ENCODE measurements at regions not wholly inside any gene's neighbourhood (a gene's known extent, or its start where the extent isn't known, plus 50 kb on each side); places are given as distances from the start of the nearest gene placed in this dataset.

DNA sequence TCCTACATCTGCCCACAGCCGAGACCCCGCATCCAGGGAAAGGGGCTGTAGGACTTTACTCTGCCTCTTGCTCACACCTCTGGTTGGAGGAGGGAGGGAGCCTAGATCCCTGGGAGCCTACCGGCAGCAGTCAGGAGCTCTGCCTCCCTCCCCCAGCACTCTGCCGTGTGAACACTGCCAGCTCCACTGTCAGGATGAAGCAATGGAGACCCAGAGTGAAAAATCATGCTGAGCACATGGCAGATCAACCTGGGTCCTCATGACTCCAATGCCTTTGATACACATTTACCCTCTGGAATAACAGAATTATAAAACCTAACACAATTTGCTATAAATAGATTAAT, 477.7 kb downstream of the TNS3 start:
- TF ChIP-seq, protein P1, sequence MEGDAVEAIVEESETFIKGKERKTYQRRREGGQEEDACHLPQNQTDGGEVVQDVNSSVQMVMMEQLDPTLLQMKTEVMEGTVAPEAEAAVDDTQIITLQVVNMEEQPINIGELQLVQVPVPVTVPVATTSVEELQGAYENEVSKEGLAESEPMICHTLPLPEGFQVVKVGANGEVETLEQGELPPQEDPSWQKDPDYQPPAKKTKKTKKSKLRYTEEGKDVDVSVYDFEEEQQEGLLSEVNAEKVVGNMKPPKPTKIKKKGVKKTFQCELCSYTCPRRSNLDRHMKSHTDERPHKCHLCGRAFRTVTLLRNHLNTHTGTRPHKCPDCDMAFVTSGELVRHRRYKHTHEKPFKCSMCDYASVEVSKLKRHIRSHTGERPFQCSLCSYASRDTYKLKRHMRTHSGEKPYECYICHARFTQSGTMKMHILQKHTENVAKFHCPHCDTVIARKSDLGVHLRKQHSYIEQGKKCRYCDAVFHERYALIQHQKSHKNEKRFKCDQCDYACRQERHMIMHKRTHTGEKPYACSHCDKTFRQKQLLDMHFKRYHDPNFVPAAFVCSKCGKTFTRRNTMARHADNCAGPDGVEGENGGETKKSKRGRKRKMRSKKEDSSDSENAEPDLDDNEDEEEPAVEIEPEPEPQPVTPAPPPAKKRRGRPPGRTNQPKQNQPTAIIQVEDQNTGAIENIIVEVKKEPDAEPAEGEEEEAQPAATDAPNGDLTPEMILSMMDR (IDR thresholded peaks at IDR 0.05; ENCODE audit: poor library complexity, severe bottlenecking): no peak
- DNase-seq (ENCODE audit: low spot score) (no peak), ATAC-seq (ENCODE audit: low read depth) (no peak)
- H3K4me3 ChIP-seq (ENCODE audit: severe bottlenecking): no peak overlapping the region
- no peaks in the 10 kb centered on the region for H3K27me3 ChIP-seq (ENCODE audit: insufficient read depth, poor library complexity, severe bottlenecking)
- H3K9me3 ChIP-seq (ENCODE audit: severe bottlenecking): no peaks in the 10 kb centered on the region
- no peak overlapping the region for H3K27ac ChIP-seq (ENCODE audit: poor library complexity, severe bottlenecking)
- H3K36me3 ChIP-seq (ENCODE audit: low read depth): no peaks in the 10 kb centered on the region
- no peaks in the 10 kb centered on the region for H3K4me1 ChIP-seq (ENCODE audit: insufficient read depth, poor library complexity, severe bottlenecking)

GRCh38 chr7:47103498-47104205, 478.3 kb downstream of the TNS3 start:
- Histone ChIP-seq H3K27me3 (ENCODE audit: insufficient read depth, poor library complexity, severe bottlenecking) (no peaks in the 10 kb centered on the region), H3K4me3 (ENCODE audit: severe bottlenecking) (no peak overlapping the region), H3K27ac (ENCODE audit: poor library complexity, severe bottlenecking) (no peak overlapping the region), H3K4me1 (ENCODE audit: insufficient read depth, poor library complexity, severe bottlenecking) (no peaks in the 10 kb centered on the region), H3K36me3 (ENCODE audit: low read depth) (no peaks in the 10 kb centered on the region), H3K9me3 (ENCODE audit: severe bottlenecking) (no peaks in the 10 kb centered on the region)
- no peak for ATAC-seq (ENCODE audit: low read depth)
- no peak for DNase-seq (ENCODE audit: low spot score)
- TF ChIP-seq, protein P1 (IDR thresholded peaks at IDR 0.05; ENCODE audit: poor library complexity, severe bottlenecking): no peak

GRCh38 chr7:47102331-47102841, 479.5 kb downstream of the TNS3 start:
- ATAC-seq (ENCODE audit: low read depth) (no peak), DNase-seq (ENCODE audit: low spot score) (no peak)
- H3K9me3 ChIP-seq (ENCODE audit: severe bottlenecking): no peaks in the 10 kb centered on the region
- H3K27ac ChIP-seq (ENCODE audit: poor library complexity, severe bottlenecking): no peak overlapping the region
- no peaks in the 10 kb centered on the region for H3K4me1 ChIP-seq (ENCODE audit: insufficient read depth, poor library complexity, severe bottlenecking)
- no peak overlapping the region for H3K4me3 ChIP-seq (ENCODE audit: severe bottlenecking)
- TF ChIP-seq, protein P1 (IDR thresholded peaks at IDR 0.05; ENCODE audit: poor library complexity, severe bottlenecking): no peak
- H3K27me3 ChIP-seq (ENCODE audit: insufficient read depth, poor library complexity, severe bottlenecking): no peaks in the 10 kb centered on the region
- no peaks in the 10 kb centered on the region for H3K36me3 ChIP-seq (ENCODE audit: low read depth)

DNA sequence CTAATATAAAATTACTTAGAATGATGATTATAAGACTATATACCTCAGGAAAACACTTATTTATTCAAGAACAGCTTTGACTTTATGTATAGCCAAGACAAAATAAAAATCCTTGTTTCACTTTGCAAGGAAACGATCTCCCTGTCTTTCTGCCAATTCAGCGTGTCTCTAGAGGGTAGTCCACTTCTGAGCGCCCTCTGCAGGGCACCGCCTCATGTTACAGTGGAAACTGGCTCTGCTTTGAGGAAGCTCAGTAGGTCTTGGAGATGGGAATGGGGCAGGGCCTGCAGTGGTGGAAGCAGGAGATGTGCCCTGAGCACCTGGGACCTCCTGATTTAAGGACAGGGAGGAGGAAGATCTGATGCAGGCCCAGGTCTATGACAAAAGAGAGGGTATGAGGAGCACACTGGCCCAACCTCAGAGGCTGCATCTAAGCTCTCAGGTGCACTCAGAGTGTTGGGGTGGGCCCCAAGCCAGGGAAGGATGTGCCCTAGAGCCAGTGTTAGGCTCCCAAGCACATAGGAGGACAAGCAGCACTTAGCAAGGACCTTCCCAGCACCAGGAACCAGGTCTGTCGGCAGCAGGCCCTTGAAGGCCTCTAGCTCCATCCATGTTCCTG, 481.0 kb downstream of the TNS3 start:
- H3K4me1 ChIP-seq (ENCODE audit: insufficient read depth, poor library complexity, severe bottlenecking): no peaks in the 10 kb centered on the region
- no peak for DNase-seq (ENCODE audit: low spot score)
- TF ChIP-seq, protein P1 (IDR thresholded peaks at IDR 0.05; ENCODE audit: poor library complexity, severe bottlenecking): peak; percentile 44
- H3K9me3 ChIP-seq (ENCODE audit: severe bottlenecking): no peaks in the 10 kb centered on the region
- H3K27me3 ChIP-seq (ENCODE audit: insufficient read depth, poor library complexity, severe bottlenecking): no peaks in the 10 kb centered on the region
- ATAC-seq (ENCODE audit: low read depth): no peak
- H3K27ac ChIP-seq (ENCODE audit: poor library complexity, severe bottlenecking): no peak overlapping the region
- H3K4me3 ChIP-seq (ENCODE audit: severe bottlenecking): no peak overlapping the region
- no peaks in the 10 kb centered on the region for H3K36me3 ChIP-seq (ENCODE audit: low read depth)
